Upper lobe of left lung (tissue), 4 donors: ENCODE measurements at regions not wholly inside any gene's neighbourhood (a gene's known extent, or its start where the extent isn't known, plus 50 kb on each side); places are given as distances from the start of the nearest gene placed in this dataset.

Source experiments
- EP300 ChIP-seq, 4 donors: sonication (generic); formaldehyde crosslinking; IDR thresholded peaks; one replicate each; pipeline ENCODE4 v1.5.1; 2017; ENCODE audit warnings: antibody characterized with exemption in 4 of 4, control low read depth in 2 of 4
- POLR2A ChIP-seq, 4 donors: fragments of 450-650 bp; IDR thresholded peaks; one replicate each; pipeline ENCODE4 v1.5.1; 2016 to 2017; ENCODE audit warnings: antibody characterized with exemption in 4 of 4, mild to moderate bottlenecking in 2 of 4
- TF ChIP-seq, protein P1 (sequence below), 6 experiments: fragments of 450-650 bp in 4 of 6; fragments of 200-600 bp in 2 of 6; sonication (generic) in 2 of 6; IDR thresholded peaks; one replicate each; pipeline ENCODE4 v1.5.1; 2016 to 2019; ENCODE audit warnings: antibody characterized with exemption in 6 of 6

DNA sequence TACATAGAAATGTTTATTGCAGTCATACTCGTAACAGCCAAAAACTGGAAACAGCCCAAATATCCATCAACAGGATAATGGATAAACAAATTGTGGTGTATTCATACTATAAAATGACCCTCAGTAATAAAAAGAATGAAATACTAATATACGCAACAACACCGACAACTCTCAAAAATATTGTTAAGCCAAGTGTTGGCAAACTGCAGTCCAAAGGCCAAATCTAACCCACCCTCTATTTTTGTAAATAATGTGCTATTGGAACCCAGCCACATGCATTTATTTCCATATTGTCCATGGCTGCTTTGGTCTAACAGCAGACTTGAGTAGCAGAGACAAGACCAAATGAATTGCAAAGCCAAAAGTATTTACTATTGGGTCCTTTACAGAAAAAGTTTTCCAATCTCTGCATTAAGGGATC lies 151.0 kb downstream of the MREG start:
- no peak for TF ChIP-seq POLR2A (IDR thresholded peaks at IDR 0.05)
- TF ChIP-seq, protein P1, sequence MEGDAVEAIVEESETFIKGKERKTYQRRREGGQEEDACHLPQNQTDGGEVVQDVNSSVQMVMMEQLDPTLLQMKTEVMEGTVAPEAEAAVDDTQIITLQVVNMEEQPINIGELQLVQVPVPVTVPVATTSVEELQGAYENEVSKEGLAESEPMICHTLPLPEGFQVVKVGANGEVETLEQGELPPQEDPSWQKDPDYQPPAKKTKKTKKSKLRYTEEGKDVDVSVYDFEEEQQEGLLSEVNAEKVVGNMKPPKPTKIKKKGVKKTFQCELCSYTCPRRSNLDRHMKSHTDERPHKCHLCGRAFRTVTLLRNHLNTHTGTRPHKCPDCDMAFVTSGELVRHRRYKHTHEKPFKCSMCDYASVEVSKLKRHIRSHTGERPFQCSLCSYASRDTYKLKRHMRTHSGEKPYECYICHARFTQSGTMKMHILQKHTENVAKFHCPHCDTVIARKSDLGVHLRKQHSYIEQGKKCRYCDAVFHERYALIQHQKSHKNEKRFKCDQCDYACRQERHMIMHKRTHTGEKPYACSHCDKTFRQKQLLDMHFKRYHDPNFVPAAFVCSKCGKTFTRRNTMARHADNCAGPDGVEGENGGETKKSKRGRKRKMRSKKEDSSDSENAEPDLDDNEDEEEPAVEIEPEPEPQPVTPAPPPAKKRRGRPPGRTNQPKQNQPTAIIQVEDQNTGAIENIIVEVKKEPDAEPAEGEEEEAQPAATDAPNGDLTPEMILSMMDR (IDR thresholded peaks at IDR 0.05), result no peak
- no peak for TF ChIP-seq EP300 (IDR thresholded peaks at IDR 0.05)
